ACC112 (cell line): ENCODE measurements at regions not wholly inside any gene's neighbourhood (a gene's known extent, or its start where the extent isn't known, plus 50 kb on each side); places are given as distances from the start of the nearest gene placed in this dataset.

Source experiments
- H2AFZ ChIP-seq: fragments of 200-600 bp; sonication (generic); one replicate; pipeline ENCODE4 v1.6.0; 2017; ENCODE audit warnings: antibody characterized with exemption, low read length; ENCODE audit not compliant: unreplicated experiment
- H3K27ac ChIP-seq: fragments of 200-600 bp; sonication (generic); 2 replicates; pipeline ENCODE4 v1.5.1; 2014; ENCODE audit warnings: low read depth, mild to moderate bottlenecking, antibody characterized with exemption, low read length, moderate library complexity
- H3K27me3 ChIP-seq: fragments of 200-600 bp; sonication (generic); 2 replicates; pipeline ENCODE4 v1.6.1; 2014; ENCODE audit warnings: mild to moderate bottlenecking, antibody characterized with exemption, low read length, moderate library complexity, mixed read lengths; ENCODE audit not compliant: insufficient read depth
- H3K36me3 ChIP-seq: fragments of 200-600 bp; sonication (generic); 2 replicates; pipeline ENCODE4 v1.6.1; 2016; ENCODE audit warnings: mild to moderate bottlenecking, antibody characterized with exemption, low read length, moderate library complexity, mixed read lengths; ENCODE audit not compliant: insufficient read depth
- H3K4me1 ChIP-seq: fragments of 200-600 bp; sonication (generic); one replicate; pipeline ENCODE4 v1.6.1; 2016; ENCODE audit warnings: low read length, mixed read lengths; ENCODE audit not compliant: insufficient read depth, unreplicated experiment, control insufficient read depth
- H3K4me3 ChIP-seq: fragments of 200-600 bp; sonication (generic); 2 replicates; pipeline ENCODE4 v1.5.1; 2014; ENCODE audit warnings: mild to moderate bottlenecking, low read depth, low read length
- H3K79me2 ChIP-seq: fragments of 200-600 bp; sonication (generic); one replicate; pipeline ENCODE4 v1.6.0; 2016; ENCODE audit warnings: low read length; ENCODE audit not compliant: control insufficient read depth, unreplicated experiment, insufficient read depth

DNA sequence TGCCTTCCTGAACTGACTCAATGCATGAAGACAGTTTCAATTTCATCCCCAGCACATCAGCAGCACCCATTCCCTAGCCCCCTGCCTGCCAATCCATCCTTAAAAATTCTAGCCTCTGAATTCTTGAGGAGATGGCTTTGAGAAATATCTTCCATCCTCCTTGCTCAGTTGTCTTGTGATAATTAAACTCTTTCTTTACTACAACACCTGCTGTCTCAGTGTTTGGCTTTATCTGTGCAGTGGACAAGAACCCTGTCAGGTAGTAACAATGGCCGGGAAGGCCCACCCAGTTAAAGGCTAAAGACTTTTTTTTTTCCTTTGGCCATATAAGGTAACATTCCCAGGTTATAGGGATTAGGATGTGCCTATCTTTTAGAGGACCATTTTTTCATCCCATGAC is 114.4 kb upstream of the NAP1L1 start:
- H3K27me3 ChIP-seq, result no peaks in the 10 kb centered on the region
- H3K79me2 ChIP-seq, result no peaks in the 10 kb centered on the region
- no peak overlapping the region for H3K27ac ChIP-seq

DNA sequence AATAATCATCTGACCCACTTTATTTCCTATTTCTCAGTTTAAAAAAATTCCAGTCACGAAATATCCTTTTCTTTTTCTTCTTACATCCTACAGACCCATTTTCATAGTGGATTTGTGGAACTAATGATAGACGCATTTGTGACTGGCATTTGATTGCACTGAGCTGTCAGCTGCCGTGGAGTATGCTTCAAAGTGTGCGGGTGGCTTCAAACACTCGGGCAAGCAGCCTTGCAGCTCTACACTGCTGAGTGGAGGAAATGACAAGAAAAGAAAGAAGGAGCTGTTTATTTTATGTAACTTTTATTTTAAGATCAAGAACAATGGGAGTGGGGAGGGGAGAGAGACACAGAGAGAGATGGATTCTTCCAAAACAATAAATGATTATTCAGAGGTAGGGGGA is 112.8 kb upstream of the NAP1L1 start:
- Histone ChIP-seq H3K79me2 (no peaks in the 10 kb centered on the region), H3K27ac (no peak overlapping the region), H3K4me3 (no peak overlapping the region), H3K27me3 (no peaks in the 10 kb centered on the region), H3K36me3 (no peaks in the 10 kb centered on the region), H3K4me1 (peaks cover 11% of the 10 kb centered on the region), H2AFZ (no peak overlapping the region)

More for the DNA sequence above, 114.4 kb upstream of the NAP1L1 start:
- peaks cover 11% of the 10 kb centered on the region for H3K4me1 ChIP-seq
- no peak overlapping the region for H2AFZ ChIP-seq
- no peak overlapping the region for H3K4me3 ChIP-seq
- no peaks in the 10 kb centered on the region for H3K36me3 ChIP-seq

DNA sequence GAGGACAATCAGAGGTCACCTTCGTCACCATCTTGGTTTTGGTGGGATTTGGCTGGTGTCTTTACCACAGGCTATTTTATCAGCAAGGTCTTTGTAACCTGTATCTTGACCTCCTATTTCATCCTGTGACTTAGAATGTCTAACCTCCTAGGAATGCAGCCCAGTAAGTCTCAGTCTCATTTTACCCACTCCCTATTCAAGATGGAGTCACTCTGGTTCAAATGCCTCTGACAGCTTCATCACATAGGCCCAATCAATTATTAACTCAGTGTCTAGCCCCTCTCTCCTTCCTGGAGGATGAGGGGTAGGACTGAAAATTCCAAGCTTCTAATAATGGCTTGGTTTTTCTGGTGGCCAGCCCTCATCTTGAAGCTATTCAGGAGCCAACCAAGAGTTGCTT is 111.4 kb upstream of the NAP1L1 start:
- Histone ChIP-seq H3K36me3 (no peaks in the 10 kb centered on the region), H2AFZ (no peak overlapping the region), H3K27ac (no peak overlapping the region), H3K4me1 (no peaks in the 10 kb centered on the region), H3K79me2 (no peaks in the 10 kb centered on the region), H3K4me3 (no peak overlapping the region), H3K27me3 (no peaks in the 10 kb centered on the region)

DNA sequence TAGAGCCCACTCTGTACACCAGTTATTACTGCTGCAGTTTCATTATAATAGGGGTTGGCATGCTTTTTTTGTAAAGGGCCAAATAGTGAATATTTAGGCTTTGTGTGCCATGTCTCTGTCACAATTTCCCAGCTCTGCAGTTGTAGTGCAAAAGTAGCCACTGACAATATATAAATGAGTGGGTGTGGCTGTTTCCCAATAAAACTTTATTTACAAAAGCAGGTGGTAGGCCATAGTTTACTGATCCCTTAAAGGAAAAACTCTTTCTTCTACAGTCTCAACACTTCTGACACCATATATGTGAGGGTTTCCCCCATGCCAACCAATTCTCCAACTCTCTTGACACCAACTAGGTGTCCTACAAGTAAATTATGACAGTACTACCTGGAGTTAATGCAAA is 110.2 kb upstream of the NAP1L1 start:
- Histone ChIP-seq H3K79me2 (no peaks in the 10 kb centered on the region), H3K4me3 (no peak overlapping the region), H3K36me3 (no peaks in the 10 kb centered on the region), H3K27me3 (no peaks in the 10 kb centered on the region), H3K4me1 (no peaks in the 10 kb centered on the region), H2AFZ (no peak overlapping the region), H3K27ac (no peak overlapping the region)

DNA sequence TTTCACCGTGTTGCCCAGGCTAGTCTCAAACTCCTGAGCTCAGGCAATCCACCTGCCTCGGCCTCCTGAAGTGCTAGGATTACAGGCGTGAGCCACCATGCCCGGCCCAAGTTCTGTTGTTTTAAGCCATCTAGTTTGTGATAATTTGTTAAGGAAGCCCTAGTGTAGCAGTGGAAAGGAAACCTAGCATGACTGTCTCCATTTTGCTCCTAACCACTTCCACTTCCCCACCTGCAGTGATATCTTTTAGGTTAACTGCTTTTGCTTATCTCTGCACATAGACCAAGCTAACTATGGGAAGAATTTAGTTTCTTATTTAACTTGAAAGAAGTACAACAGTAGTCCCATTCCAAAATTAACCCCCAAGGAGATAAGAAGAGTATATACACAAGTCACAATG is 109.5 kb upstream of the NAP1L1 start:
- no peaks in the 10 kb centered on the region for H3K27me3 ChIP-seq
- H3K36me3 ChIP-seq, result no peaks in the 10 kb centered on the region
- no peaks in the 10 kb centered on the region for H3K4me1 ChIP-seq
- no peak overlapping the region for H3K4me3 ChIP-seq
- H3K27ac ChIP-seq, result no peak overlapping the region
- H3K79me2 ChIP-seq, result no peaks in the 10 kb centered on the region
- H2AFZ ChIP-seq, result no peak overlapping the region

DNA sequence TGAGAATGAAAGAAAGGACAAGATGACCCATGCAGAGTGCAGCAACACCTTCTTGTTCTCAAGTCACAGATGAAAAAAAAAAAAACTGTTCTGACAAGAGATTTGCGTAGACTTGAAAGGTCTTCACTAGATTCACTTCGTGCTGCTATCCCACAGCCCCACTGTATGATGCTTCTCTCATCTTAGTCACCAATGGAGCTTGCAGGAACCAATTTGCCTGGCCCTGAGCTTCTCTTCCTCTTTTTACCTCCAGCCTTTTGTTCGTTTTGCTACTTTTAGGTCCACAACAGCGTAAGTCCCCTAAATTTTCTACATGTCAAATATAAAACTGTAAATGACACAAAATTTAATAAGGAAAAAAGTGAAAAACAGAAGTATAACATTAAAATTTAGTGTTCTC is 107.9 kb upstream of the NAP1L1 start:
- no peaks in the 10 kb centered on the region for H3K27me3 ChIP-seq
- no peak overlapping the region for H3K27ac ChIP-seq
- no peak overlapping the region for H3K4me3 ChIP-seq
- no peaks in the 10 kb centered on the region for H3K79me2 ChIP-seq
- no peaks in the 10 kb centered on the region for H3K4me1 ChIP-seq
- no peak overlapping the region for H2AFZ ChIP-seq
- H3K36me3 ChIP-seq, result no peaks in the 10 kb centered on the region

DNA sequence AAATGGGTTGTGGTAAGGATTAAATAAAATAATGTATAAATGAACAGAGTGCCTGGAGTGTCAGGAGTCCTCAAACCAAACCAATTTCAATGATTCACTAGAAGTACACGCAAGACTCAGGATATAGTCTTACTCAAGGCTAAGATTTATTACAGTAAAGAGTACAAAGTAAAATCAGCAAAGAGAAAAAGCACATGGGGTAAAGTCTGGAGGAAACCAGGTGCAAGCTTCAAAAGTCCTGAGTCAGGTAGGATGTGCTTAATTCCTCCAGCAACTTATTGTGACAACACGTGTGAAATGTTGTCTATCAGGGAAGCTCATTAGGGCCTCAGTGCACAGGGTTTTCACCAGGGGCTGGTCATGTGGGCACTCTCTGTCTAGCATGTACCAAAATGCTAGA is 105.8 kb upstream of the NAP1L1 start:
- Histone ChIP-seq H3K27me3 (no peaks in the 10 kb centered on the region), H3K36me3 (no peaks in the 10 kb centered on the region), H2AFZ (no peak overlapping the region), H3K4me1 (no peaks in the 10 kb centered on the region), H3K79me2 (no peaks in the 10 kb centered on the region), H3K4me3 (no peak overlapping the region), H3K27ac (no peak overlapping the region)

DNA sequence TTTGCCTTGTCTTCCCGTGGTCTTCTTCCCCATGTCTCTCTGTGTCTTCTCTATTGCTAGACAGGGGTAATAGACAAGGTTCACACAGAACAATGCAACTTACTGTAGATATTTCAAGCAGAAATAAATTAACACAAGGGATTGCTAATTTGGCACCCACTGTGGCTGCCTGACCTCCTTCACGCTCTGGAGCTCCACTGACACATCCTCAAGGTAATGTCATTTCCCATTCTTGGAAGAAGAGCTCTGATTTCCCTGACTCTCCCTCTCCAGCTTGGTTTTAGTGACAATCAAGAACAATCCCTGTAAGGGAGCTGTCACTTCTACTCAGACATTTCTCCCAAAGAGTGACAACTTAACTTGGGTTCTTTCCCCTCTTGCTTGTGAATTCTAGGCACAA is 105.4 kb upstream of the NAP1L1 start:
- no peak overlapping the region for H3K4me3 ChIP-seq
- no peaks in the 10 kb centered on the region for H3K27me3 ChIP-seq
- no peaks in the 10 kb centered on the region for H3K79me2 ChIP-seq
- H3K27ac ChIP-seq, result no peak overlapping the region
- H3K36me3 ChIP-seq, result no peaks in the 10 kb centered on the region
- no peak overlapping the region for H2AFZ ChIP-seq
- no peaks in the 10 kb centered on the region for H3K4me1 ChIP-seq

DNA sequence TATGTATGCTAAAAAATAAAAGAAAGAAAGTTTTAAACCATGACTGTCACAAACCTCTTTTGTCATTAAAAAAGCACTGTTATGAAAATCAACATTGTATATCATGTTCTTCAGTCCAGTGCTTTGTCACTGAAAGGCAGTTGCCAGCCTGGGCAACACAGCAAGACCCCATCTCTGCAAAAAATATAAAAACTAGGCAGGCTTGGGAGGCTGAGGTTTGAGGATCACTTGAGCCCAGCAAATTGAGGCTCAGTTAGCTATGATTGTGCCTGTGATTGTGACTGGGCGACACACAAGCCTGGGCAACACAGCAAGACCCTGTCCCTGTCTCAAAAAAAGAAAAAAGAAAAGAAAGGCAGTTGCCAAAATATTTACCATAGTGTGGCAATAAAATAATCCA is 102.7 kb upstream of the NAP1L1 start:
- H3K4me3 ChIP-seq, result no peak overlapping the region
- H3K4me1 ChIP-seq, result peaks cover 16% of the 10 kb centered on the region
- no peaks in the 10 kb centered on the region for H3K36me3 ChIP-seq
- H2AFZ ChIP-seq, result no peak overlapping the region
- no peaks in the 10 kb centered on the region for H3K79me2 ChIP-seq
- no peak overlapping the region for H3K27ac ChIP-seq
- no peaks in the 10 kb centered on the region for H3K27me3 ChIP-seq

DNA sequence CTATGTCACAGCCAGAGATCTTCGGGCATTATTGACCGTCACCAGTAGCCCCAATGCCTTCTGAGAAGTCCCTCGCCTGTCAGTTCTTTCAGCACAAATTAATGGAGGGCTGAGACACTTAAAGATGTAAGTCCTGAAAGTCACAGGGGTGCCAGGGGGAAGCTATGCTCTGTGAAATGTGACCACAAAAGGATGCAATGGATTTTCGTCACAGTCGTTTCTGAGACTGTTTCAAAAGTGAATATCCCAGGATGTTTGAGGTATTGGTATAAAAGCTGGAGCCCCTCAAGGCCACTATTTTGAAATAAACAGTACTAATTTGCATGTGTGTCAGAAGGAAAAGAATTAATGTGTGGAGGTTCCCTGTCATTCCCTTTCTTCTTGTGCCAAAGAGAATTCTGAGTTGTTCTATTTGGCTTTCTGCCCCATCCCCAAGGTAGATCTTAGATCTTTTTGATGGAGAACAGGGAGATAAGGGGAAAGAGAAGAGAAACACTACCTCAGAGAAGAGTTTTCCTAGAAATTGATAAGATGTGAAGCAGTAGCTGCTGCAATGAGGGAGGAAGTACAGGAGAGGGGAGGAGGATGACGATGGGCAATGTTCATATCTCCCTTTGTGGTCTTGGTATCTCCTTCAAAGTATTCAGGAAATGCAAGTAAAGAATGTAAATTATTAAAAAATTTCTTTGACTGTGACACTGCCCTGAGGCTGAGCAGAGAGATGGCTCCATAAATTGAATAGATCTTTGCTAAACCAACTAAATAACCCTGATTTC is 101.8 kb upstream of the NAP1L1 start:
- H3K79me2 ChIP-seq, result no peaks in the 10 kb centered on the region
- H3K27me3 ChIP-seq, result no peaks in the 10 kb centered on the region
- peaks cover 16% of the 10 kb centered on the region for H3K4me1 ChIP-seq
- H3K36me3 ChIP-seq, result no peaks in the 10 kb centered on the region
- H2AFZ ChIP-seq, result no peak overlapping the region
- no peak overlapping the region for H3K4me3 ChIP-seq
- no peak overlapping the region for H3K27ac ChIP-seq

DNA sequence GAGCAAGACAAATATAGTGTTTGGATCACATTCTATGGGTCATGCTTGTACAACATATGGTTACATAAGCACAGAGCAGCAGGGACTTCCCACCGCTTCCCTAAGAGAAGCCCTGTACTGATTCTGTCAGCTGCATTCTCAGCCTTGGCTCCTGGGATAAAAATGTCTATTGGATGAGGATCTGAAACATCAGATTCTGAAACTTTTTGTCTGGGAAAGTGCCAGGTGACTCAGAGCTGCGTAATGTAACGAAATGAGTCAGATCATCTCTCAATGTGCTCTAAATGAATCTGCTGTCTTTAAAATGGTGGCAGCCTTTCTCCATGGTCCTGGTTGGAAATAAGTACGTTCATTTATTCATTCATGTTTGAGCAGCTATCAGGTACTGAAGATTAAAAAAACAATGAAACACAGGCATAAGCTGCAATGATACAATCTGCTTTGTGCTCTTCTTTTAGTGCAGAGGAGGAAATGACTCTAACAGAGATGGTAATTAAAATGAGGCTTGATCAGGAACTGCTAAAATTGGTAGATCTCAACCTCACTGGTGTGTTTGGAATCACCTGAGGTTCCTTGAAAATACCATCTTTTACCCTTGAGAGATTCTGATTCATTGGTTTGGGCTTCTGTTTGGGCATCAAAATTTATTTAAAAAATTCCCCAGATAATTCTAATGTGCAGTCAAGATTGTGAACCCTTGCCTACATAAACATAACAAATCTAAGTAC is 99.1 kb upstream of the NAP1L1 start:
- H3K27ac ChIP-seq, result peak overlapping the region; percentile 76
- H3K4me1 ChIP-seq, result peaks cover 16% of the 10 kb centered on the region
- H3K79me2 ChIP-seq, result no peaks in the 10 kb centered on the region
- no peak overlapping the region for H3K4me3 ChIP-seq
- H2AFZ ChIP-seq, result peak overlapping the region; percentile 88
- H3K27me3 ChIP-seq, result no peaks in the 10 kb centered on the region
- H3K36me3 ChIP-seq, result no peaks in the 10 kb centered on the region
